ENCODE measurements at regions not wholly inside any gene's neighbourhood (a gene's known extent, or its start where the extent isn't known, plus 50 kb on each side); places are given as distances from the start of the nearest gene placed in this dataset.

DNA sequence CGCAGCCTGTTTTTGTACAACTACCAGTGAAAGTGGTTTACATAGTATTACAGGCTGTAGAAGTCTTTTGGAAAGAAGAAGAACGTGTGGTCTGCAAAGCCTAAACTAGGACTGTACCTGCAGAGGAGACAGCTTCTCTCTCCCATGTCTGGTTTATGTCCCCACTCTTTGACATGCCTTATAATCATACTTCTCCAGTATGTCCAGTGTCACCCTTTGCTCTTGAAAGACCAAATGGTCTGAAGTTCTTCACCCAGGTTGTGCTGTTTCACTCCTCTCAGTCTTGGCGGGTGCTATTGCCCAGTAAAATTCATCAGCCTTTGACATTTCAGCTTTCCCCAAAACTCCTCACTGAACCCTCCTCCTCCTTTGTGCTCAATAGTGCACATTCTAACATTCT lies 676.0 kb upstream of the TENM4 start:
- Histone ChIP-seq H2AFZ (ENCODE audit: low read length) (no peak overlapping the region), H3K9me3 (ENCODE audit: low read length) (no peaks in the 10 kb centered on the region), H3K9ac (ENCODE audit: insufficient read depth, low read depth, low read length) (no peak overlapping the region), H4K20me1 (ENCODE audit: insufficient read depth, low read length) (no peaks in the 10 kb centered on the region), H3K27me3 (ENCODE audit: control insufficient read depth in 1 of 2, insufficient read depth in 2 of 2, low read length in 2 of 2) (no peaks in the 10 kb centered on the region), H3K36me3 (replicated peaks in 1 of 2; ENCODE audit: control insufficient read depth in 1 of 2, insufficient read depth in 2 of 2, low read length in 2 of 2) (no peaks in the 10 kb centered on the region), H3K79me2 (ENCODE audit: insufficient read depth, low read length) (no peaks in the 10 kb centered on the region), H3K4me3 (replicated peaks in 1 of 3; ENCODE audit: insufficient read depth in 1 of 3, low read depth in 2 of 3, low read length in 3 of 3) (no peak overlapping the region), H3K27ac (ENCODE audit: extremely low read length, insufficient read depth, low read length) (no peak overlapping the region), H3K4me1 (ENCODE audit: insufficient read depth, low read length) (no peaks in the 10 kb centered on the region), H3K4me2 (ENCODE audit: low read depth, low read length) (no peak overlapping the region)
- TF ChIP-seq BORCS8-MEF2B (CRISPR knock-in tag; IDR thresholded peaks at IDR 0.05) (no peak), TCF12 (IDR thresholded peaks at IDR 0.05) (no peak), TCF12 (CRISPR knock-in tag; IDR thresholded peaks at IDR 0.05) (no peak), SNRNP70 (IDR thresholded peaks at IDR 0.05; ENCODE audit: low read depth, low read length) (no peak), ZNF567 (CRISPR knock-in tag; IDR thresholded peaks at IDR 0.05; ENCODE audit: borderline replicate concordance) (no peak), ZSCAN12 (CRISPR knock-in tag; IDR thresholded peaks at IDR 0.05) (no peak), ZNF33B (CRISPR knock-in tag; IDR thresholded peaks at IDR 0.05) (no peak), ZNF577 (CRISPR knock-in tag; IDR thresholded peaks at IDR 0.05; ENCODE audit: borderline replicate concordance, low read depth) (no peak), MED13 (CRISPR knock-in tag; IDR thresholded peaks at IDR 0.05) (no peak), ZNF558 (CRISPR knock-in tag; IDR thresholded peaks at IDR 0.05; ENCODE audit: borderline replicate concordance) (no peak), ZNF737 (CRISPR knock-in tag; IDR thresholded peaks at IDR 0.05; ENCODE audit: borderline replicate concordance) (no peak)
- TF ChIP-seq, protein P1, sequence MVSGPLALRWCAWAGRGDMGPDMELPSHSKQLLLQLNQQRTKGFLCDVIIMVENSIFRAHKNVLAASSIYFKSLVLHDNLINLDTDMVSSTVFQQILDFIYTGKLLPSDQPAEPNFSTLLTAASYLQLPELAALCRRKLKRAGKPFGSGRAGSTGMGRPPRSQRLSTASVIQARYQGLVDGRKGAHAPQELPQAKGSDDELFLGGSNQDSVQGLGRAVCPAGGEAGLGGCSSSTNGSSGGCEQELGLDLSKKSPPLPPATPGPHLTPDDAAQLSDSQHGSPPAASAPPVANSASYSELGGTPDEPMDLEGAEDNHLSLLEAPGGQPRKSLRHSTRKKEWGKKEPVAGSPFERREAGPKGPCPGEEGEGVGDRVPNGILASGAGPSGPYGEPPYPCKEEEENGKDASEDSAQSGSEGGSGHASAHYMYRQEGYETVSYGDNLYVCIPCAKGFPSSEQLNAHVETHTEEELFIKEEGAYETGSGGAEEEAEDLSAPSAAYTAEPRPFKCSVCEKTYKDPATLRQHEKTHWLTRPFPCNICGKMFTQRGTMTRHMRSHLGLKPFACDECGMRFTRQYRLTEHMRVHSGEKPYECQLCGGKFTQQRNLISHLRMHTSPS (CRISPR knock-in tag; IDR thresholded peaks at IDR 0.05; ENCODE audit: low read depth), result no peak
- CTCF ChIA-PET (ENCODE audit: low intra/inter-chr PET ratio, low total read pairs), result no interaction called here
- POLR2A ChIA-PET, result no interaction called here
- in situ Hi-C loops (cut with HindIII; ENCODE audit: extremely low pct_ligation_motif_present, low pct_unique_long_range_greater_than_20kb) (no loop called here), intact Hi-C loops (cut with micrococcal nuclease; ENCODE audit: unreplicated experiment) (no loop called here)
- ATAC-seq (no peak), FAIRE-seq (no peak), DNase-seq (ENCODE audit: low spot score) (no peak)
- 2% methylated on average over 3 of the region's 3 CpGs for WGBS (ENCODE audit: low lambda C conversion rate)
- BruUV-seq (replicated peaks), result no TSS peak
